Common myeloid progenitor, CD34-positive (primary cell): ENCODE measurements at regions not wholly inside any gene's neighbourhood (a gene's known extent, or its start where the extent isn't known, plus 50 kb on each side); places are given as distances from the start of the nearest gene placed in this dataset.

Source experiments
- CTCF ChIA-PET: fragments of 350-600 bp; sonication (Branson Sonifier 250); formaldehyde crosslinking; loops from one replicate; lab custom pipeline; 2021; ENCODE audit warnings: antibody characterized with exemption; lab: Charles Lee
- POLR2A ChIA-PET: fragments of 350-600 bp; sonication (Branson Sonifier 250); formaldehyde crosslinking; loops from one replicate; lab custom pipeline; 2021; ENCODE audit warnings: antibody characterized with exemption; lab: Charles Lee
- DNase-seq, 3 donors: peaks; one replicate each; pipeline versions ENCODE4 v3.0.0 to v3.0.0-alpha.2; 2013
- H3K27ac ChIP-seq, 2 experiments: 1 replicate in 1 of 2; 2 replicates in 1 of 2; pipeline ENCODE4 v1.7.0; 2013; ENCODE audit warnings: inconsistent platforms in 2 of 2, low read length in 2 of 2, mild to moderate bottlenecking in 2 of 2, low read depth in 1 of 2, moderate library complexity in 1 of 2; ENCODE audit not compliant: severe bottlenecking in 2 of 2, insufficient read depth in 1 of 2, poor library complexity in 1 of 2
- H3K27me3 ChIP-seq, 5 experiments: replicated peaks in 2 of 5; 1 replicate in 3 of 5; 2 replicates in 2 of 5; pipeline versions ENCODE4 v1.6.1 to v1.7.0; 2013; ENCODE audit warnings: low read length in 4 of 5, mild to moderate bottlenecking in 2 of 5, moderate library complexity in 2 of 5, inconsistent platforms in 1 of 5; ENCODE audit not compliant: insufficient read depth in 5 of 5, control insufficient read depth in 4 of 5
- H3K36me3 ChIP-seq, 4 experiments: 1 replicate in 2 of 4; 2 replicates in 2 of 4; pipeline versions ENCODE4 v1.6.1 to v1.7.0; 2013; ENCODE audit warnings: low read length in 3 of 4, control low read depth in 1 of 4, mild to moderate bottlenecking in 1 of 4; ENCODE audit not compliant: control insufficient read depth in 4 of 4, insufficient read depth in 4 of 4
- H3K4me1 ChIP-seq, 4 experiments: 1 replicate in 3 of 4; 2 replicates in 1 of 4; pipeline versions ENCODE4 v1.6.1 to v1.7.1; 2013; ENCODE audit warnings: low read length in 3 of 4, mild to moderate bottlenecking in 3 of 4, control low read depth in 1 of 4, inconsistent platforms in 1 of 4, moderate library complexity in 1 of 4; ENCODE audit not compliant: control insufficient read depth in 4 of 4, insufficient read depth in 4 of 4; ENCODE audit errors: control extremely low read depth in 1 of 4
- H3K4me3 ChIP-seq, 7 experiments: 1 replicate in 4 of 7; 2 replicates in 3 of 7; pipeline versions ENCODE4 v1.5.1 to v1.7.0; 2013; ENCODE audit warnings: mild to moderate bottlenecking in 7 of 7, low read length in 6 of 7, moderate library complexity in 6 of 7, inconsistent platforms in 2 of 7, low read depth in 2 of 7, control low read depth in 1 of 7; ENCODE audit not compliant: insufficient read depth in 4 of 7, control insufficient read depth in 1 of 7; ENCODE audit errors: extremely low read depth in 1 of 7
- H3K9me3 ChIP-seq, 5 experiments: 1 replicate in 4 of 5; 2 replicates in 1 of 5; pipeline versions ENCODE4 v1.6.1 to v1.7.1; 2013; ENCODE audit warnings: low read length in 4 of 5, mild to moderate bottlenecking in 2 of 5, inconsistent platforms in 1 of 5, low read depth in 1 of 5, moderate library complexity in 1 of 5; ENCODE audit not compliant: control insufficient read depth in 4 of 5, insufficient read depth in 2 of 5; ENCODE audit errors: control extremely low read depth in 1 of 5
- WGBS: methylation state at CpG from one replicate; pipeline ENCODE4 v1.1.5; 2013; ENCODE audit not compliant: insufficient coverage; 5-methylcytosine and 5-hydroxymethylcytosine counted together

DNA sequence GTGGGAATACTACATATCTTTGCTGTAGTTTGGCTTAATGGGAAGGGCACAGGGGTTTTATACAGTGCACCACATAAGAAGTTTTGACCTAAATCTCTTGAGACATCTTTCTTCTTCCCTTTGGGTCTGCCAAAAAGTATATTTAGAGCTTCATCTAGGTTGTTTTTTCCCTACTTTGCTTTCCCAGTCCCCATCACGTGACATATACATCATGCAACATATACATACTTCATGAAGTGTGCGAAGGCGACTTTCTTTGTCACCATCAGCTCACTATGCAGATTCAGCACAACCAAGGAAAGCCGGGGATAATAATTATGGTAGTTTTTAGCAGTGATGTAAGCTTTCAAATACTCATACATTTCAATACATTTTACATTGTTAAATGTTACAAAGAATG is 177.1 kb upstream of the PPP1R3A start:
- ChIA-PET POLR2A (no interaction called here), CTCF (interaction anchor here (0.5 kb wide), 1 partner anchor 1441 kb away, joined by 3 read pairs; no protein-coding TSS in a partner anchor)
- Histone ChIP-seq H3K27me3 (peaks cover 0 to 12% (median 7%) of the 10 kb centered on the region in 5 experiments), H3K36me3 (no peaks in the 10 kb centered on the region), H3K4me1 (no peaks in the 10 kb centered on the region), H3K4me3 (no peak overlapping the region), H3K27ac (no peak overlapping the region), H3K9me3 (peaks cover 0 to 2% (median 0%) of the 10 kb centered on the region in 5 experiments)
- no peak for DNase-seq
- no CpG with 5 or more reads among the region's 4 CpGs for WGBS

- no peak for DNase-seq
- H3K9me3 ChIP-seq, result no peaks in the 10 kb centered on the region
- no peaks in the 10 kb centered on the region for H3K36me3 ChIP-seq
- H3K27me3 ChIP-seq, result peaks cover 24 to 68% (median 37%) of the 10 kb centered on the region in 5 experiments
- POLR2A ChIA-PET, result no interaction called here
- no peak overlapping the region for H3K4me3 ChIP-seq
- CTCF ChIA-PET, result interaction anchor here (0.7 kb wide), 1 partner anchor 1284 kb away, joined by 3 read pairs; no protein-coding TSS in a partner anchor
- peaks cover 10 to 38% (median 32%) of the 10 kb centered on the region in 4 experiments for H3K4me1 ChIP-seq
- WGBS, result 89% methylated on average over 1 of the region's 2 CpGs
- no peak overlapping the region for H3K27ac ChIP-seq
Observed at GRCh38 chr7:114088470-114088940, 169.7 kb upstream of the PPP1R3A start.

DNA sequence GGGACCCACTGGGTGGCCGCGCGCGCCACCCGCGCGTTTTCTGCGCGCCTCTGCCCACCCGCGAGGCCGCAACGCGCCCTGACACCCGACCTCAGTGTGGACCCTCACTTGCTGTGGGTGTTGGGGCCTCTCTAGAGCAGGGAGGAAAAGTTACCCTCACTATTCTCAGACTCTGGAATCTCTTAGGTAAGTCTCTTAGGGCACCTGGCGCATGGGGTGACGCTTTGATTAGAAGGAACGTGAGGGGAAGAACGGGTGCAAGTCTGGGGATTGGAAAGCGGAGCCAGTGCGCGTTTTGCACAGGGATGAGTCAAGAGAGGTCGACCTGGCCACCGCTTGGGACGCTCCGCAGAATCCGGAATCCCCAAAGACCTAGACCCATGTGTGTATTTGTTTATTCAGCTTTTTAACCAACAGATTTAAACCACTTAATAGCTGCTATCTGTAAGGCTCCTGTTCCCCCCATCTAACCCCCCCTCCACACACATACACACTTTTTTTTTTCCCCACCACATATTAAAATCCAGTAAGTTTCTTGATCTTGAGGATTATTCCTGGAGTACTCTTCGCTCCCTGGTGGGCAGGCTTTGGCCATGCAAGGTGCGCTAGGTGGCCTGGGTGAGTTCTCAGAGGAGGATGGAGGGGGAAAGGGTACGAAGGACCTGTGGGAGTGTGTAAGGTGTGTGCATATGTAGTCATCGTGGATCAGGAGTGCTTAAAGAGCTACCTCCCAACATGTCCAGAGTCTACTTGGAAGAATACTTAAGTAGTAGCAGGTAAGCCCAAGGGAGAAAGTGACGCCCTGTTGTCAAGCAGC is 169.1 kb upstream of the PPP1R3A start:
- Histone ChIP-seq H3K27ac (no peak overlapping the region), H3K4me3 (peak overlapping the region in 1 of 7 experiments; percentile 77), H3K27me3 (peaks cover 29 to 74% (median 43%) of the 10 kb centered on the region in 5 experiments), H3K9me3 (no peaks in the 10 kb centered on the region), H3K4me1 (peaks cover 12 to 44% (median 38%) of the 10 kb centered on the region in 4 experiments), H3K36me3 (no peaks in the 10 kb centered on the region)
- ChIA-PET CTCF (interaction anchor here (0.7 kb wide), 1 partner anchor 1285 kb away, joined by 3 read pairs; no protein-coding TSS in a partner anchor), POLR2A (no interaction called here)
- WGBS, result 60% methylated on average over 16 of the region's 32 CpGs
- peak in 1 of 3 donors; percentile 10 for DNase-seq

- H3K4me3 ChIP-seq, result peak overlapping the region in 6 of 7 experiments; percentile 43 to 79 (median 70)
- CTCF ChIA-PET, result no interaction called here
- peak in 2 of 3 donors; percentile 32 to 51 for DNase-seq
Observed at GRCh38 chr7:114086914-114087652, 168.3 kb upstream of the PPP1R3A start.

DNA sequence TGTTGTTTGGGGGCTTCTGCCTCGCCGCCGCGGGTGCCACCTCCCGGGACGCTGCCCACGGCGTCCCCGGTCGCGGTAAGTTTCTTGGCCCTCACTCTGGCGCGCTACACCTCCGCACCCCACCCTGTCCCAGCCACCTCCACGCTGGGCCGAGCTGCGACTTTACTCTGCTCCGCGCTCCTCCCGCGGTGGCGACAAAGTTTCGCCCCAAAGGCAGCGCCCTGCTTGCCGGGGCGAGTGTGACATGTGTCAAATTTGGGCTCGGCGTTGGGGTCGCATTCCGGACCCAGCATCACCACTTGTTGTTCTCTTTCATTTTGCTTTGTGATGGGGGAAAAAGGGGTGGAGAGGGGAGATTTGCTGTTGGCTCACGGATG is 167.7 kb upstream of the PPP1R3A start:
- Histone ChIP-seq H3K4me3 (peak overlapping the region; percentile 4 to 79 (median 64)), H3K27ac (no peak overlapping the region), H3K4me1 (peaks cover 20 to 46% (median 41%) of the 10 kb centered on the region in 4 experiments), H3K9me3 (no peaks in the 10 kb centered on the region), H3K36me3 (no peaks in the 10 kb centered on the region), H3K27me3 (peaks cover 38 to 79% (median 49%) of the 10 kb centered on the region in 5 experiments)
- CTCF ChIA-PET, result no interaction called here
- POLR2A ChIA-PET, result no interaction called here
- WGBS, result 0% methylated on average over 23 of the region's 31 CpGs
- peak in 2 of 3 donors; percentile 29 to 42 for DNase-seq

More at GRCh38 chr7:114086914-114087652, 168.3 kb upstream of the PPP1R3A start:
- Histone ChIP-seq H3K27ac (no peak overlapping the region), H3K36me3 (no peaks in the 10 kb centered on the region), H3K9me3 (no peaks in the 10 kb centered on the region), H3K4me1 (peaks cover 20 to 46% (median 41%) of the 10 kb centered on the region in 4 experiments), H3K27me3 (peaks cover 37 to 79% (median 47%) of the 10 kb centered on the region in 5 experiments)
- POLR2A ChIA-PET, result no interaction called here
- WGBS, result 2% methylated on average over 29 of the region's 54 CpGs

DNA sequence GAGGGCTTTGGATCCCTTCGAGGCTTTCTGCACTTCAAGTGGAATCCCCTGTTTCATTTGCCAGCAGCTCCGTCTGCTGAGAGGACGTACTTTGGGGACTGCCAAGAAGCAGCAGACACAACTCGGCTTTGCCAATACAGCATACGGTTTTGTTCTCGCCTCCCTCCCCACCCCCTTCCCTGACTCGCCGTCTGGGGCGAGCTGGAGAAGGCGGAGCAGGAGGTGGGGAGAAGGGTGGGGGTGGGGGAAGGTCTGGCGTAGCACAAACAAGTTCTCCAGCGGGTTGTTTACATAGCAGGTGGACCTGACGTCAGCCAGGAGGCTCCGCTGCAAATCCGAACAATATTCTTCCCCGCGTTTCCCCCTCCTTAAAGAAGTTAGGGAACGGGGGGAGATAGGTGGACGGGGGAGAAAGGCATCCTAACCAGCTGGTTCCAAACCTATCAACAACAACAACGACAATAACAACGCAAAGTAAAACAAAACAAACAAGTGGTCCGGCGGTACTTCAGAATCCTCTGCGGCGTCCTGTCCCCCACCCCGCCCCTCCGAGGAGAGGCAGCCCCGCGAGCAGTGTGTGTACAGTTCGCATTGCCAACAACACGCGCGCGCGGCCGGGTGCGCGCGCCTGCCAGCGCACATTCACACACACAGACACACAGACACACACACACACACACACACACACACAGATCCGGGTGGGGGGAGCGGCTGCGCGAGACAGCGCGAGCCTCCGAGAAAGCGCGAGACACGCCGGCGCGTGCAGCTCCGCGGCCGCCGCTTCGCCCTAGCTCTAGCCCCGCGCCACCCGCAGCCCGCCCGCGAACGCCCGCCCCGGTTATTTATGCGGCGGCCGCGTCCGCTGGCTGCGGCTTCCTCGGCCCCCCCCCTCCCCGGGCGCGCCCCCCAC is 167.0 kb upstream of the PPP1R3A start:
- Histone ChIP-seq H3K9me3 (no peaks in the 10 kb centered on the region), H3K36me3 (no peaks in the 10 kb centered on the region), H3K4me3 (peak overlapping the region; percentile 15 to 79 (median 64)), H3K4me1 (peaks cover 20 to 46% (median 41%) of the 10 kb centered on the region in 4 experiments), H3K27ac (no peak overlapping the region), H3K27me3 (peaks cover 38 to 78% (median 52%) of the 10 kb centered on the region in 5 experiments)
- CTCF ChIA-PET, result no interaction called here
- 0% methylated on average over 28 of the region's 77 CpGs for WGBS
- POLR2A ChIA-PET, result no interaction called here
- DNase-seq, result peak; percentile 48 to 79 (median 69)
